ENCODE measurements at regions not wholly inside any gene's neighbourhood (a gene's known extent, or its start where the extent isn't known, plus 50 kb on each side); places are given as distances from the start of the nearest gene placed in this dataset.

DNA sequence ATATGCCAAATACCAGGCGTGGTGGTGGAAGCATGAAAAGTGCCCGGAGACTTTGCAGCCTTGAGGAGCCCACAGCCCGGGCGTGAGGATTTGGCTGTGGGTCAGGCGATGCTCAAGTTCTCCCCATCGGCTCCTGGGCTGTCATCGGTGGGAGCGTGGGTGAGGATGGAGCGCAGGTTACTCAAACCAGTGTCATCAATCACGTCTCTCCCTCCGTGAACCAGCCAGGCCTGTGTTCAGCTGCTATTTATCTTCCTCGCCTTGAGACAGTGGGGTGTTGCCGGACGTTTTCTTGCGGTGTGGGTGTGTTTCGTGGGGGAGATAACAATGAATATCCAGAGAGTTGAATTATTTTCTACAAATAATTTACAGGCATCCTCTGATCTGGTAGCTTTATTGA is 317.6 kb downstream of the EIPR1 start:
- Histone ChIP-seq H3K9me3 (no peaks in the 10 kb centered on the region), H3K4me3 (no peak overlapping the region), H3K4me1 (no peaks in the 10 kb centered on the region), H3K27ac (no peak overlapping the region), H3K27me3 (no peaks in the 10 kb centered on the region), H3K36me3 (no peaks in the 10 kb centered on the region)
- TF ChIP-seq CTCF (IDR thresholded peaks at IDR 0.05) (no peak), POLR2A (IDR thresholded peaks at IDR 0.05) (no peak)
- no peak for DNase-seq
- intact Hi-C loops (cut with DNase I) = no loop called here
- 78 to 81% methylated on average over 16 of the region's 16 CpGs for WGBS, 2 donors

GRCh38 chr2:3059141-3059925 is 318.3 kb downstream of the EIPR1 start:
- intact Hi-C loops (cut with DNase I) = no loop called here
- TF ChIP-seq POLR2A (IDR thresholded peaks at IDR 0.05) = no peak
- TF ChIP-seq EP300 (IDR thresholded peaks at IDR 0.05) = no peak
- no peak for TF ChIP-seq CTCF (IDR thresholded peaks at IDR 0.05)
- TF ChIP-seq POLR2AphosphoS5 (IDR thresholded peaks at IDR 0.05) = no peak
- H3K4me3 ChIP-seq = no peak overlapping the region
- H3K9me3 ChIP-seq = no peaks in the 10 kb centered on the region
- no peaks in the 10 kb centered on the region for H3K4me1 ChIP-seq
- no peaks in the 10 kb centered on the region for H3K27me3 ChIP-seq
- WGBS, 2 donors = 84 to 91% methylated on average over 37 of the region's 37 CpGs
- no peak overlapping the region for H3K27ac ChIP-seq
- DNase-seq = no peak
- H3K36me3 ChIP-seq = no peaks in the 10 kb centered on the region

DNA sequence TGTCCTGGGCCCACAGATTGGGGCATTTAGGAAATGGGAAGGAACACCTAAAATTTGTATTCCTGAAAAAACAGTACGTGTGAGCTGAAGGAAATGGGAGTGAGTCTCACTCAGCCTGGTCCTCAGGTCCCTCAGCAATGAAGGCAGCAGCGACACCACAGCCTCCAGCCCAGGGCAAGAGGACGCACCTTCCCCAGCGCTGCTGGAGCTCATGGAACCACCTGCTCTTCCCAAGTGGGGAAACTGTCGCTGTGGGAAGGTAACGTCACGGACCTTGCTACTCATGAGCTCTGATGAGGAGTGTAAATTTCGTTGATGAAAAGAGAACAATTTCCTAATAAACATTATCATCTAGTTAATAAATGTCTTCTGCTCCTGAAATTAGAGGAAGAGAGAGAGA is 323.6 kb downstream of the EIPR1 start:
- no peak overlapping the region for H3K4me3 ChIP-seq
- TF ChIP-seq POLR2A (IDR thresholded peaks at IDR 0.05) (no peak), POLR2AphosphoS5 (IDR thresholded peaks at IDR 0.05) (no peak), CTCF (IDR thresholded peaks at IDR 0.05) (no peak), EP300 (IDR thresholded peaks at IDR 0.05) (no peak)
- intact Hi-C loops (cut with DNase I) = no loop called here
- 83 to 86% methylated on average over 8 of the region's 8 CpGs for WGBS, 2 donors
- H3K27ac ChIP-seq = no peak overlapping the region
- H3K9me3 ChIP-seq = no peaks in the 10 kb centered on the region
- no peaks in the 10 kb centered on the region for H3K4me1 ChIP-seq
- no peaks in the 10 kb centered on the region for H3K36me3 ChIP-seq
- DNase-seq = no peak
- H3K27me3 ChIP-seq = no peaks in the 10 kb centered on the region

GRCh38 chr2:3051266-3051665 is 326.4 kb downstream of the EIPR1 start:
- H3K4me1 ChIP-seq = no peaks in the 10 kb centered on the region
- no peak overlapping the region for H3K4me3 ChIP-seq
- DNase-seq = no peak
- 64 to 77% methylated on average over 5 of the region's 5 CpGs for WGBS, 2 donors
- no peaks in the 10 kb centered on the region for H3K27me3 ChIP-seq
- intact Hi-C loops (cut with DNase I) = no loop called here
- no peaks in the 10 kb centered on the region for H3K9me3 ChIP-seq
- no peaks in the 10 kb centered on the region for H3K36me3 ChIP-seq
- TF ChIP-seq CTCF (IDR thresholded peaks at IDR 0.05) = no peak
- no peak for TF ChIP-seq EP300 (IDR thresholded peaks at IDR 0.05)
- no peak for TF ChIP-seq POLR2A (IDR thresholded peaks at IDR 0.05)
- no peak for TF ChIP-seq POLR2AphosphoS5 (IDR thresholded peaks at IDR 0.05)
- no peak overlapping the region for H3K27ac ChIP-seq

Data from sigmoid colon (tissue), 6 donors.